IMR-90 (cell line): ENCODE measurements at regions not wholly inside any gene's neighbourhood (a gene's known extent, or its start where the extent isn't known, plus 50 kb on each side); places are given as distances from the start of the nearest gene placed in this dataset.
"Not testable (repeated sequence)": the region's sequence is repeated elsewhere in the genome, so short reads cannot be mapped to it uniquely, and the experiment has no call there.

Source experiments
- ATAC-seq: fragments of 200-7000 bp; cut with Tn5 transposase; 2 replicates; pipeline ENCODE4 v1.9.1; 2020; ENCODE audit warnings: low read depth, mild to moderate bottlenecking, moderate library complexity
- BruUV-seq: library from RNA; stranded (reverse); fragments of 400-500 nt; replicated peaks from 2 replicates; lab custom pipeline; 2021; lab: Mats Ljungman, UMichigan
- CTCF ChIA-PET: fragments of 300-600 bp; formaldehyde crosslinking; extraction: SDS; loops from one replicate; lab custom pipeline; 2021; ENCODE audit warnings: antibody characterized with exemption; lab: Yijun Ruan, JAX
- POLR2A ChIA-PET: fragments of 300-600 bp; sonication (Branson Sonifier 250); formaldehyde crosslinking; loops from one replicate; lab custom pipeline; 2022; ENCODE audit warnings: antibody characterized with exemption; ENCODE audit not compliant: unreplicated experiment; lab: Charles Lee
- DNase-seq: peaks from one replicate; pipeline ENCODE4 v3.0.0; 2013
- H2AFZ ChIP-seq: replicated peaks from 2 replicates; pipeline ENCODE3; 2013; ENCODE audit warnings: low read length, mild to moderate bottlenecking; ENCODE audit not compliant: poor library complexity
- H2AK5ac ChIP-seq: 2 replicates; pipeline ENCODE4 v1.6.1; 2013; ENCODE audit warnings: low read depth, low read length, inconsistent platforms
- H2AK9ac ChIP-seq: replicated peaks from 2 replicates; pipeline ENCODE3; 2013; ENCODE audit warnings: mild to moderate bottlenecking, low read depth, low read length, moderate library complexity; ENCODE audit not compliant: poor library complexity
- H2BK120ac ChIP-seq: 2 replicates; pipeline ENCODE4 v1.6.1; 2013; ENCODE audit warnings: low read depth, low read length, inconsistent platforms
- H2BK15ac ChIP-seq: 3 replicates; pipeline ENCODE4 v1.6.1; 2013; ENCODE audit warnings: low read depth, low read length, inconsistent platforms
- H2BK20ac ChIP-seq: 2 replicates; pipeline ENCODE4 v1.6.1; 2013; ENCODE audit warnings: low read depth, mild to moderate bottlenecking, inconsistent platforms, low read length, moderate library complexity
- H2BK5ac ChIP-seq: 2 replicates; pipeline ENCODE4 v1.6.1; 2013; ENCODE audit warnings: mild to moderate bottlenecking, low read depth, low read length, inconsistent platforms; ENCODE audit not compliant: poor library complexity, severe bottlenecking
- H3K14ac ChIP-seq: replicated peaks from 2 replicates; pipeline ENCODE4 v1.6.1; 2013; ENCODE audit warnings: low read depth, low read length, inconsistent platforms
- H3K18ac ChIP-seq: 2 replicates; pipeline ENCODE4 v1.6.1; 2013; ENCODE audit warnings: low read depth, low read length, control low read depth
- H3K23ac ChIP-seq: 2 replicates; pipeline ENCODE4 v1.6.1; 2013; ENCODE audit warnings: low read depth, low read length, inconsistent platforms
- H3K27ac ChIP-seq: 2 replicates; pipeline ENCODE4 v1.5.1; 2013; ENCODE audit warnings: mild to moderate bottlenecking, control low read depth, low read length; ENCODE audit not compliant: insufficient read depth
- H3K27me3 ChIP-seq: 2 replicates; pipeline ENCODE4 v1.6.1; 2013; ENCODE audit warnings: low read length; ENCODE audit not compliant: control insufficient read depth, insufficient read depth
- H3K36me3 ChIP-seq: 2 replicates; pipeline ENCODE4 v1.6.1; 2013; ENCODE audit warnings: low read length, mixed read lengths; ENCODE audit not compliant: control insufficient read depth, insufficient read depth
- H3K4ac ChIP-seq: 2 replicates; pipeline ENCODE4 v1.6.1; 2013; ENCODE audit warnings: low read depth, low read length, inconsistent platforms
- H3K4me1 ChIP-seq: 2 replicates; pipeline ENCODE4 v1.6.1; 2013; ENCODE audit warnings: low read length, mixed read lengths; ENCODE audit not compliant: control insufficient read depth, insufficient read depth
- H3K4me2 ChIP-seq: 2 replicates; pipeline ENCODE4 v1.6.1; 2013; ENCODE audit warnings: low read depth, mild to moderate bottlenecking, control low read depth, low read length, moderate library complexity
- H3K4me3 ChIP-seq: 2 replicates; pipeline ENCODE4 v1.5.1; 2013; ENCODE audit warnings: low read depth, mild to moderate bottlenecking, control low read depth, low read length, moderate library complexity; ENCODE audit not compliant: insufficient read depth
- H3K56ac ChIP-seq: 2 replicates; pipeline ENCODE4 v1.6.1; 2013; ENCODE audit warnings: low read length, inconsistent platforms; ENCODE audit not compliant: insufficient read depth; ENCODE audit errors: extremely low read depth
- H3K79me1 ChIP-seq, 2 experiments: 2 replicates each; pipeline ENCODE4 v1.6.1; 2013; ENCODE audit warnings: low read length in 2 of 2, inconsistent platforms in 1 of 2, low read depth in 1 of 2
- H3K9ac ChIP-seq: 2 replicates; pipeline ENCODE4 v1.6.1; 2013; ENCODE audit warnings: low read depth, low read length, control low read depth
- H3K9me1 ChIP-seq: 2 replicates; pipeline ENCODE4 v1.6.1; 2013; ENCODE audit warnings: low read length, inconsistent platforms; ENCODE audit not compliant: insufficient read depth
- H3K9me3 ChIP-seq: 2 replicates; pipeline ENCODE4 v1.6.1; 2013; ENCODE audit warnings: low read length; ENCODE audit not compliant: control insufficient read depth, insufficient read depth
- H4K20me1 ChIP-seq: 2 replicates; pipeline ENCODE4 v1.6.1; 2013; ENCODE audit warnings: low read length, inconsistent platforms; ENCODE audit not compliant: insufficient read depth
- H4K5ac ChIP-seq: 2 replicates; pipeline ENCODE4 v1.6.1; 2013; ENCODE audit warnings: mild to moderate bottlenecking, low read depth, low read length, control low read depth
- H4K8ac ChIP-seq, 2 experiments: 2 replicates each; pipeline ENCODE4 v1.6.1; 2013; ENCODE audit warnings: low read depth in 2 of 2, low read length in 2 of 2, control low read depth in 1 of 2, inconsistent platforms in 1 of 2
- H4K91ac ChIP-seq: 2 replicates; pipeline ENCODE4 v1.6.1; 2013; ENCODE audit warnings: low read depth, low read length, inconsistent platforms; ENCODE audit not compliant: insufficient read depth
- WGBS, 2 experiments: methylation state at CpG; one replicate each; pipeline versions ENCODE4 v1.1.5 to v1.1.7; 2013; ENCODE audit warnings: missing lambda C conversion rate in 2 of 2; ENCODE audit not compliant: insufficient read length in 1 of 2; ENCODE audit errors: extremely low coverage in 2 of 2; 5-methylcytosine and 5-hydroxymethylcytosine counted together
- dilution Hi-C: fragments of 300-500 bp; cut with HindIII; formaldehyde crosslinking; loops from one replicate; pipeline ENCODE4 v1.14.3; 2018; ENCODE audit warnings: low sequenced_read_pairs; ENCODE audit not compliant: unreplicated experiment
- in situ Hi-C: fragments of 300-500 bp; cut with MboI; formaldehyde crosslinking; loops from 3 replicates; pipeline ENCODE4 v1.14.3; 2019; ENCODE audit warnings: low sequenced_read_pairs, inconsistent platforms, mixed read lengths
- intact Hi-C: fragments of 100-400 bp; cut with micrococcal nuclease; formaldehyde crosslinking; loops from 2 replicates; pipeline ENCODE4 v1.10.0; 2022

GRCh38 chr2:142727821-142728478 is 149.5 kb upstream of the KYNU start:
- H4K20me1 ChIP-seq, H3K23ac ChIP-seq, H3K14ac ChIP-seq, H3K18ac ChIP-seq, H2AK9ac ChIP-seq, H3K27ac ChIP-seq, H3K4me3 ChIP-seq, H3K79me1 ChIP-seq, H3K4me1 ChIP-seq, intact Hi-C loops, dilution Hi-C loops, H2BK120ac ChIP-seq, in situ Hi-C loops, H2BK20ac ChIP-seq, H3K4ac ChIP-seq, POLR2A ChIA-PET, H2BK15ac ChIP-seq, H3K56ac ChIP-seq, H2AK5ac ChIP-seq, DNase-seq, H3K9me3 ChIP-seq, H3K27me3 ChIP-seq, H3K9ac ChIP-seq, H4K5ac ChIP-seq, H4K91ac ChIP-seq, H2AFZ ChIP-seq, H3K9me1 ChIP-seq, H3K4me2 ChIP-seq, BruUV-seq, ATAC-seq, H4K8ac ChIP-seq, CTCF ChIA-PET, H3K36me3 ChIP-seq, H2BK5ac ChIP-seq: not testable (repeated sequence)
- 90% methylated on average over 5 of the region's 17 CpGs; no CpG with 5 or more reads in 1 of the 2 experiments for WGBS, 2 experiments
